HG03439 (cell line): ENCODE measurements at regions not wholly inside any gene's neighbourhood (a gene's known extent, or its start where the extent isn't known, plus 50 kb on each side); places are given as distances from the start of the nearest gene placed in this dataset.
"Not testable (repeated sequence)": the region's sequence is repeated elsewhere in the genome, so short reads cannot be mapped to it uniquely, and the experiment has no call there.

Experiments
- ATAC-seq: cut with Tn5 transposase; IDR thresholded peaks from one replicate; pipeline ENCODE4 v1.9.1; 2021; ENCODE audit warnings: mild to moderate bottlenecking, moderate library complexity; ENCODE audit not compliant: unreplicated experiment

- ATAC-seq = peak; percentile 33
These were observed 96.1 kb upstream of the CHD2 start for GRCh38 chr15:92803852-92804609.

DNA sequence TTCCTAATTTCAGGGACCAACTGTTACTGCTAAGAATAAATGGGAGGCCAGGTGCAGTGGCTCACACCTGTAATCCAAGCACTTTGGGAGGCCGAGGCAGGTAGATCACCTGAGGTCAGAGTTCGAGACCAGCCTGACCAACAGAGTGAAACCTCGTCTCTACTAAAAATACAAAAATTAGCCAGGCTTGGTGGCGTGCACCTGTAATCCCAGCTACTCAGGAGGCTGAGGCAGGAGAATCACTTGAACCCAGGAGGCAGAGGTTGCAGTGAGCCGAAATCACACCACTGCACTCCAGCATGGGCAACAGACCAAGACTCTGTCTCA lies 95.6 kb upstream of the CHD2 start:
- ATAC-seq = not testable (repeated sequence)

- no peak for ATAC-seq
These were observed 94.9 kb upstream of the CHD2 start for GRCh38 chr15:92805080-92805690.

- not testable (repeated sequence) for ATAC-seq
These were observed 94.0 kb upstream of the CHD2 start for GRCh38 chr15:92806171-92806570.

GRCh38 chr15:92806763-92807162 lies 93.4 kb upstream of the CHD2 start:
- ATAC-seq = no peak

- no peak for ATAC-seq
These were observed 92.1 kb upstream of the CHD2 start for GRCh38 chr15:92807971-92808571.

GRCh38 chr15:92808598-92809063 lies 91.5 kb upstream of the CHD2 start:
- peak; percentile 2 for ATAC-seq

- ATAC-seq = peak; percentile 84
These were observed 90.9 kb upstream of the CHD2 start for GRCh38 chr15:92809064-92809879.

DNA sequence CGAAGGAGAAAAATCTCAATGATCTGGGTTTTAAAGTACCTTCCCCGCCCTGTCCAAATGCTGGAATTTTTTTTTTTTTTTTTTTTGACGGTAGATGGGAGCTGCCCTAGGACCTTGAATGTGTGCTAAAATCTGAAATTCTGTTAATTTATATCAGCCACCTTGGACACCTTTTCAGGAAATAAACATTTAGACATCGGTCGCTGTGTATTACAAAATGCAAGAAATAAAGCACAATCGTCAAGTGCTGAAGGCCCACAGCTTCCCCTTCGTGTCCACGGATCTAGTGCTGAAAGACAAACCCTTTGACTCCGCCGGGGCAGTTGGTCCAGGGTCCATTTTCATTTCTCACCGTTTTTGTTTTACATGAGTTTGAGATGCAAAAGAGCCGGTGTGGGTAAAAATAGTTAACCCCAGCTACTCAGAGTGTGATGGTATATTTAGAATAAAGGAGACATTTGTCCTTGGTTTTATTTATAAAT lies 90.2 kb upstream of the CHD2 start:
- ATAC-seq = no peak

GRCh38 chr15:92810418-92811138 lies 89.5 kb upstream of the CHD2 start:
- no peak for ATAC-seq

DNA sequence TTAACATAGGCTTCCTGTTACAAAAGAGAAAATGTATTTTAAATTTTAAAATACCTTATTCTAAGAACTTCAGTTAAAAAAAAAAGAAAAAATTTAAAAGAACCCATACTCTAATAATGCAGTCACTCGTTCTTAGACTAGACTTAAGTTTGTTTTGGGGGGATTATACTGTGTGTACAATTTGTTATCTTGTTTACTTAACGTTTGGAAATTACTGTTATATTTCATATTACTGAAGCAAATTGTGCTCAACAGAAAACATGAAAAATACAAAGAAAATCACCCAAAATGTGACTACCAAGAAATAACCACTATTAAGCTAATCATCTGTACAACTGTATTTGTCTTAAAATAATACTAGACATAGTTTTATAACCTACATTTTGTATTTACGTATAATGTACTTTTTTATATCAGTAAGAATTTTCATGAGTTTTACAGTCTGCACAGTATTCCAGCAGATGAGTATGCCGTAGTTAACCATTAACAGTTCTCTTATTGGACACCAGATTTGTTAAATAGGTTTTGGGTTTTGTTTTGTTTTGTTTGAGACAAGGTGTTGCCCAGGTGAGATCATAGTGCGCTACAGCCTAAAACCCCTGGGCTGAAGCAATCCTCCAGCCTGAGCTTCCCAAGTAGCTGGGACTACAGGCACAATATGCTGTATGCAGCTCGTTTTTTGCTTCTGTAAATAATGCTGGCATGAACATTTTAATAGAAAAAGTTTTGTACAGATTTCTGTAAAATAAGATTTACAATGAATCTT lies 88.8 kb upstream of the CHD2 start:
- no peak for ATAC-seq

- ATAC-seq = no peak
These were observed 87.9 kb upstream of the CHD2 start for GRCh38 chr15:92812271-92812670.

GRCh38 chr15:92813485-92813884 lies 86.6 kb upstream of the CHD2 start:
- no peak for ATAC-seq

DNA sequence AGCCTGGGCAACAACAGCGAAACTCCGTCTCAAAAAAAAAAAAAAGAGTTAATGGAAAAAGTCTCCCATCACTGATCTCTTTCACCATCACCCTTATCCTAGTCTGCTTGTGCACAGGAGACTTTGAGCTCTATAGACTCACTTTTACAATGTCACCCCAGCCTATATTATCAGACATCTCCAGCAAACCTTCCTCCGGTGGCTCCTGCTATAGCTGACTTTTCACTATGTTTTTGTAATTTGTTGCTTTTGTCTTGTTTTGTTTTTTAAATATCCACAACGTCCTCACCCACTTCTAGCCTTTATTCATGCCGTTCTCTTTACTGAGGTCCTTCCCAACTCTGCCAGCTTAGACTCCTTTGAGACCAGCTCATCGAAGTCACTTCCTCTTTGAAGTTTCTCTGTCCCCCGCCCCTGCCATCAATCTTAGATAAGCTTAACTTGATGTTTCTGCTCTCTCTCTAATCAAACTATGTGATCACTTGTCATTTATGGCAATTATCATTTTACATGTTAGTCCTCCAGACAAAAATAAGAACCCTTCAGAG lies 82.7 kb upstream of the CHD2 start:
- ATAC-seq = no peak

DNA sequence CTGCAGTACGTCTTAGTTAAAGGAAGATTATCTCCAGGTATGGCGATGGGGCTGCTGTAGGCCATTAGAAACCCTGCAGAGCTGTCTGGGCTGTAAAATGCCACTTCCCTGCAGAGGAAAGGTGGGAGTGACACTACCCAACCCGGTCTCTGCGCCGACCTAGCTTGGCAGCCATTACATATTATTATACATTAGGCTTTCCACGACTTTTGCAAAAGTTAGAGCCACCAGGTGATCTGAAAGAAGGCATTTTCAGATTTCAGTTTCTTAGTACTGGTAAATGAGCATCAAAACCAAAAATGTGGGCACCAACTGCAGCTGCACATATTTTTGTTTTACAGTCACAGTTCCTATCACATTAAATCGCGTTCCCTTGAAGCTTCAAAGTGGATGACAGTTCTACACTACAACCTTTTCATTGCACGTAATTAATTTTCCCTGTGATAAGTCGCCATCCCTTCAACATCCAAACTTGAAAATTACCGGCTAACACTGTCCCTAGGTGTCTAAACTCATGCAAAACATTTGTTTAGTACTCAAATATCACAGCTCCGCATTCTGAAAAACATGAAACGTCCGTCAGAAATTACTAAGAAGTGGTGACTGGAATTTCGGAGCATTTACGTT lies 81.4 kb upstream of the CHD2 start:
- ATAC-seq = no peak

- peak; percentile 12 for ATAC-seq
These were observed 80.6 kb upstream of the CHD2 start for GRCh38 chr15:92819278-92820235.

GRCh38 chr15:92820236-92821021 lies 79.7 kb upstream of the CHD2 start:
- peak; percentile 76 for ATAC-seq
